ENCODE measurements at regions not wholly inside any gene's neighbourhood (a gene's known extent, or its start where the extent isn't known, plus 50 kb on each side); places are given as distances from the start of the nearest gene placed in this dataset.

DNA sequence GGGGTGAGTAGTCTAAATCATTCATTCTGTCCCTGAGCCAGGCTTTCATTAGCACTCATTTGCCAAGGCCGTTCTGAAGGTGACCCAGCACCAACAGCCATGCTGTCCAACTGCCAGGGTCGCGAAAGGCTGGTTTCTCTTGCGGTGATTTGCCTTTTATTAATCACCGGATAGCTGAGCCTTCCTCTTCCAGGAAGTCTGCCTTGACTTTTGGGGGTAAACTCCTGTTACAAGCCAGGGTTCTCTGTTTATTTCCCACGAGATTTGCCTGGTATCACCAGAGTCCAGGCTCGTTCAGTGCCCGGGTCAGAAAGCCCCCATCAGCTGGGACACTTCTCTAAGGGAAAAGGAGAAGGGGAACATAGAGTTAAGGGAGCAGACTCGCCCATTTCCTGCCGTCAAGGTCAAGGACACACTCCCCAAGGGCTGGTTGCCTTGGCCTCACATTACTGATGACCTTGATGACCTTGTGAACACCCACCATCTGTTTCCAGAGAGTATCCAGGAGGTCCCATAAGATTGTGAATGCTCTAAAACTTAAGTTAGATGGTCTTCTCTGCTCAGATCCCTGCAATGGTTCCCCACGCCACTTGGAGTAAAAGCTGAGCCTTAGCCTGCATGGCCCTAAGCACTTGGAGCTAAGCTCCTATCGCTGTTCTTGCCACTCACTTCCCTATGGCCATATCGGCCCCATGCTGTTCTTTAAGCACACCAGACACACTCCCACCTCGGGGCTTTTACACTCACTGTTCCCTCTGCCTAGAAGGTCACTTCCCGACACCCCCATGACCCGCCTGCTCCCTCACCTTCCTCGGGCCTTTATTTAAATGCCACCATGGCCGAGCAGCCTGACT, 96.0 kb upstream of the EPCAM start:
- Histone ChIP-seq H3K9me3 (ENCODE audit: control insufficient read depth, insufficient read depth, low read depth, low read length) (no peaks in the 10 kb centered on the region), H3K4me1 (ENCODE audit: control insufficient read depth, insufficient read depth, low read length) (peaks cover 17% of the 10 kb centered on the region), H3K27ac (ENCODE audit: low read length) (peak overlapping the region; percentile 73), H3K36me3 (ENCODE audit: control insufficient read depth, insufficient read depth, low read length) (no peaks in the 10 kb centered on the region), H3K27me3 (ENCODE audit: control insufficient read depth, insufficient read depth, low read length) (no peaks in the 10 kb centered on the region), H3K4me3 (ENCODE audit: low read depth in 2 of 2, low read length in 2 of 2) (peak overlapping the region; percentile 50 to 68)
- in situ Hi-C loops (cut with HindIII; ENCODE audit: low pct_unique_long_range_greater_than_20kb, low sequenced_read_pairs) (no loop called here), intact Hi-C loops (cut with micrococcal nuclease; ENCODE audit: unreplicated experiment) (no loop called here)
- ChIA-PET CTCF (interaction anchor here (0.6 to 0.8 kb wide), 2 partner anchors 14 to 45 kb away, joined by 3 read pairs; no protein-coding TSS in a partner anchor), POLR2A (interaction anchor here (0.6 to 1.0 kb wide), 2 partner anchors 100 to 329 kb away, joined by 7 to 10 read pairs; no protein-coding TSS in a partner anchor)
- TF ChIP-seq, protein P1, sequence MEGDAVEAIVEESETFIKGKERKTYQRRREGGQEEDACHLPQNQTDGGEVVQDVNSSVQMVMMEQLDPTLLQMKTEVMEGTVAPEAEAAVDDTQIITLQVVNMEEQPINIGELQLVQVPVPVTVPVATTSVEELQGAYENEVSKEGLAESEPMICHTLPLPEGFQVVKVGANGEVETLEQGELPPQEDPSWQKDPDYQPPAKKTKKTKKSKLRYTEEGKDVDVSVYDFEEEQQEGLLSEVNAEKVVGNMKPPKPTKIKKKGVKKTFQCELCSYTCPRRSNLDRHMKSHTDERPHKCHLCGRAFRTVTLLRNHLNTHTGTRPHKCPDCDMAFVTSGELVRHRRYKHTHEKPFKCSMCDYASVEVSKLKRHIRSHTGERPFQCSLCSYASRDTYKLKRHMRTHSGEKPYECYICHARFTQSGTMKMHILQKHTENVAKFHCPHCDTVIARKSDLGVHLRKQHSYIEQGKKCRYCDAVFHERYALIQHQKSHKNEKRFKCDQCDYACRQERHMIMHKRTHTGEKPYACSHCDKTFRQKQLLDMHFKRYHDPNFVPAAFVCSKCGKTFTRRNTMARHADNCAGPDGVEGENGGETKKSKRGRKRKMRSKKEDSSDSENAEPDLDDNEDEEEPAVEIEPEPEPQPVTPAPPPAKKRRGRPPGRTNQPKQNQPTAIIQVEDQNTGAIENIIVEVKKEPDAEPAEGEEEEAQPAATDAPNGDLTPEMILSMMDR (IDR thresholded peaks at IDR 0.05): no peak
- no peak for TF ChIP-seq SIN3A (IDR thresholded peaks at IDR 0.05; ENCODE audit: borderline replicate concordance, insufficient read depth, low read depth, low read length)
- no peak for TF ChIP-seq POLR2AphosphoS5 (IDR thresholded peaks at IDR 0.05; ENCODE audit: low read depth, low read length)
- TF ChIP-seq TCF7L2 (IDR thresholded peaks at IDR 0.05; ENCODE audit: low read depth, low read length): no peak
- TF ChIP-seq, protein P2, sequence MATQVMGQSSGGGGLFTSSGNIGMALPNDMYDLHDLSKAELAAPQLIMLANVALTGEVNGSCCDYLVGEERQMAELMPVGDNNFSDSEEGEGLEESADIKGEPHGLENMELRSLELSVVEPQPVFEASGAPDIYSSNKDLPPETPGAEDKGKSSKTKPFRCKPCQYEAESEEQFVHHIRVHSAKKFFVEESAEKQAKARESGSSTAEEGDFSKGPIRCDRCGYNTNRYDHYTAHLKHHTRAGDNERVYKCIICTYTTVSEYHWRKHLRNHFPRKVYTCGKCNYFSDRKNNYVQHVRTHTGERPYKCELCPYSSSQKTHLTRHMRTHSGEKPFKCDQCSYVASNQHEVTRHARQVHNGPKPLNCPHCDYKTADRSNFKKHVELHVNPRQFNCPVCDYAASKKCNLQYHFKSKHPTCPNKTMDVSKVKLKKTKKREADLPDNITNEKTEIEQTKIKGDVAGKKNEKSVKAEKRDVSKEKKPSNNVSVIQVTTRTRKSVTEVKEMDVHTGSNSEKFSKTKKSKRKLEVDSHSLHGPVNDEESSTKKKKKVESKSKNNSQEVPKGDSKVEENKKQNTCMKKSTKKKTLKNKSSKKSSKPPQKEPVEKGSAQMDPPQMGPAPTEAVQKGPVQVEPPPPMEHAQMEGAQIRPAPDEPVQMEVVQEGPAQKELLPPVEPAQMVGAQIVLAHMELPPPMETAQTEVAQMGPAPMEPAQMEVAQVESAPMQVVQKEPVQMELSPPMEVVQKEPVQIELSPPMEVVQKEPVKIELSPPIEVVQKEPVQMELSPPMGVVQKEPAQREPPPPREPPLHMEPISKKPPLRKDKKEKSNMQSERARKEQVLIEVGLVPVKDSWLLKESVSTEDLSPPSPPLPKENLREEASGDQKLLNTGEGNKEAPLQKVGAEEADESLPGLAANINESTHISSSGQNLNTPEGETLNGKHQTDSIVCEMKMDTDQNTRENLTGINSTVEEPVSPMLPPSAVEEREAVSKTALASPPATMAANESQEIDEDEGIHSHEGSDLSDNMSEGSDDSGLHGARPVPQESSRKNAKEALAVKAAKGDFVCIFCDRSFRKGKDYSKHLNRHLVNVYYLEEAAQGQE (IDR thresholded peaks at IDR 0.05; ENCODE audit: insufficient read depth in 1 of 2, low read depth in 2 of 2, low read length in 1 of 2): no peak
- BruUV-seq (replicated peaks): no TSS peak
- DNase-seq (ENCODE audit: low read depth, low spot score): no peak
- ATAC-seq: no peak

DNA sequence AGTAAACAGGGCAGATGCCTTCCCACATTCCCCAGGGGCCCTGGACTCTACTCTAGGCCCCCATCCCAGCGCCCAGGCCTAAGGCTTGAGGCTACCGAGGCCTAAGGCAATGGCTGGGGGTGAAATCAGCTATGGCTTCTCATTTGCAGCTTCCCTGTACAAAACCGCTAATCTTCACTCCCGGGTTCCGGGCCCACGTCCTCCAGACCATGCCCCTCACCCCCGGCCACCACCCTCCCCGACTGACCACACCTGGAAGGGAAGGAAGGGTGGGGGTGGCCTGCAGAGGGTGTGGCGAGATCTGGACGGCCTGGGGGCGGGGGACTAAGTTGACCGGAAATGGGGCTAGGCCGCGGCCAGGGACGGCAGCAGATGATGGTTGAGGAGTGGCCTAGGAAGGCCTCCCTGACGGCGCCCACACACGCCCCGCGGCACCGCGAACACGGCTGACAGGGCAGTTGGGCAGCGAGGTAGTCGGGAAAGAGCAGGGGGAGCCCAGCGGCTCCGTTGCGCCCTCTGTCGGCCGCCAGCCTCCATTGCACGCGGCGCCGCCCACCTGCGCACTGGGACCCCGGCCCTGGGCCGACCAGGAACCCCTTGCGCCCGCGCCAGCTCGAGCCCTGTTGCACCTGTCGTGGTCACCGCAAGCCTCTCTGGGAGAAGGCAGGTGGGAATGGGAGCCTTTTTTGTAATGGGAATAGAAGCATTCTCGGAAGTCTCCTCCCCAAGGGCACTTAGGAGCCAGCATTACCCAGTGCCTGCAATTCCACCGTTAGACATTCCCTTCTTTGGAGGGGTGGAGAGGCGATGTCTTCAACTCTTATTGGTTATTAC, 95.9 kb upstream of the CALM2 start:
- POLR2A ChIA-PET: interaction anchor here (0.6 to 1.0 kb wide), 2 partner anchors 93 to 99 kb away, joined by 3 to 10 read pairs; no protein-coding TSS in a partner anchor
- intact Hi-C loops (cut with micrococcal nuclease; ENCODE audit: unreplicated experiment): no loop called here
- peak overlapping the region; percentile 50 to 68 for H3K4me3 ChIP-seq (ENCODE audit: low read depth in 2 of 2, low read length in 2 of 2)
- TSS peak; percentile 61 for BruUV-seq (replicated peaks)
- H3K27me3 ChIP-seq (ENCODE audit: control insufficient read depth, insufficient read depth, low read length): no peaks in the 10 kb centered on the region
- H3K9me3 ChIP-seq (ENCODE audit: control insufficient read depth, insufficient read depth, low read depth, low read length): no peaks in the 10 kb centered on the region
- no peak for DNase-seq (ENCODE audit: low read depth, low spot score)
- TF ChIP-seq SIN3A (IDR thresholded peaks at IDR 0.05; ENCODE audit: borderline replicate concordance, insufficient read depth, low read depth, low read length) (no peak), TCF7L2 (IDR thresholded peaks at IDR 0.05; ENCODE audit: low read depth, low read length) (no peak), POLR2AphosphoS5 (IDR thresholded peaks at IDR 0.05; ENCODE audit: low read depth, low read length) (0 out of 2 replicates have a peak, but pooled peaks have one; percentile 53)
- TF ChIP-seq, protein P1 (IDR thresholded peaks at IDR 0.05): peak; percentile 99
- TF ChIP-seq, protein P2 (IDR thresholded peaks at IDR 0.05; ENCODE audit: insufficient read depth in 1 of 2, low read depth in 2 of 2, low read length in 1 of 2): no peak
- peak overlapping the region; percentile 73 for H3K27ac ChIP-seq (ENCODE audit: low read length)
- peaks cover 17% of the 10 kb centered on the region for H3K4me1 ChIP-seq (ENCODE audit: control insufficient read depth, insufficient read depth, low read length)
- no peaks in the 10 kb centered on the region for H3K36me3 ChIP-seq (ENCODE audit: control insufficient read depth, insufficient read depth, low read length)
- in situ Hi-C loops (cut with HindIII; ENCODE audit: low pct_unique_long_range_greater_than_20kb, low sequenced_read_pairs): no loop called here
- CTCF ChIA-PET: interaction anchor here (0.6 to 1.3 kb wide), 4 partner anchors 22 to 100 kb away, joined by 3 to 6 read pairs (median 3); no protein-coding TSS in a partner anchor
- peak; percentile 89 for ATAC-seq

Measured in Panc1 (cell line).